GM10266 (cell line): ENCODE measurements at regions not wholly inside any gene's neighbourhood (a gene's known extent, or its start where the extent isn't known, plus 50 kb on each side); places are given as distances from the start of the nearest gene placed in this dataset.

ENCODE experiments used
- DNase-seq: peaks from one replicate; pipeline ENCODE4 v3.0.0; 2012; ENCODE audit errors: extremely low spot score
- TF ChIP-seq, protein P1 (sequence below): IDR thresholded peaks from 2 replicates; pipeline ENCODE4 v1.5.1; 2012; ENCODE audit warnings: mild to moderate bottlenecking, low read depth; ENCODE audit not compliant: control insufficient read depth, insufficient read depth; ENCODE audit errors: missing control alignments

DNA sequence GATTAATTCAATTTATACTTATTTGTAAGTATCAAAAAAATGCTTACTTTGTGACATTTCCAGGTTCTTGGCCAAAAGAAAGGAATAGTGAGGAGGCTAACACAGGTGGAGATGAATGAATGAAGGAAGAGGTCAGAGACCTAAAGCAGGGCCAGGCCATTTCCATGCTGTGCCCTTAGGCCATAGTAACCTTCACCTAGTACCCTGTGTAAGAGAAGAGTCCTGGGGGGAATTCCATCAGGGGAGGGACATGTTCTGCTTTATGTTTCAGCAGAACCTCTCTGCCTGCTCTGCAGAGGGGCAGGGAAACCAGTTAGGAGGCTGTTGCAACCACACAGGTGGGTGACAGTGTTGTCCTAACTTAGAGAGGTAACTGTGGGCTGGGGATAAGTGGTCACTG is 204.2 kb upstream of the CDH20 start:
- TF ChIP-seq, protein P1, sequence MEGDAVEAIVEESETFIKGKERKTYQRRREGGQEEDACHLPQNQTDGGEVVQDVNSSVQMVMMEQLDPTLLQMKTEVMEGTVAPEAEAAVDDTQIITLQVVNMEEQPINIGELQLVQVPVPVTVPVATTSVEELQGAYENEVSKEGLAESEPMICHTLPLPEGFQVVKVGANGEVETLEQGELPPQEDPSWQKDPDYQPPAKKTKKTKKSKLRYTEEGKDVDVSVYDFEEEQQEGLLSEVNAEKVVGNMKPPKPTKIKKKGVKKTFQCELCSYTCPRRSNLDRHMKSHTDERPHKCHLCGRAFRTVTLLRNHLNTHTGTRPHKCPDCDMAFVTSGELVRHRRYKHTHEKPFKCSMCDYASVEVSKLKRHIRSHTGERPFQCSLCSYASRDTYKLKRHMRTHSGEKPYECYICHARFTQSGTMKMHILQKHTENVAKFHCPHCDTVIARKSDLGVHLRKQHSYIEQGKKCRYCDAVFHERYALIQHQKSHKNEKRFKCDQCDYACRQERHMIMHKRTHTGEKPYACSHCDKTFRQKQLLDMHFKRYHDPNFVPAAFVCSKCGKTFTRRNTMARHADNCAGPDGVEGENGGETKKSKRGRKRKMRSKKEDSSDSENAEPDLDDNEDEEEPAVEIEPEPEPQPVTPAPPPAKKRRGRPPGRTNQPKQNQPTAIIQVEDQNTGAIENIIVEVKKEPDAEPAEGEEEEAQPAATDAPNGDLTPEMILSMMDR: no peak
- no peak for DNase-seq

DNA sequence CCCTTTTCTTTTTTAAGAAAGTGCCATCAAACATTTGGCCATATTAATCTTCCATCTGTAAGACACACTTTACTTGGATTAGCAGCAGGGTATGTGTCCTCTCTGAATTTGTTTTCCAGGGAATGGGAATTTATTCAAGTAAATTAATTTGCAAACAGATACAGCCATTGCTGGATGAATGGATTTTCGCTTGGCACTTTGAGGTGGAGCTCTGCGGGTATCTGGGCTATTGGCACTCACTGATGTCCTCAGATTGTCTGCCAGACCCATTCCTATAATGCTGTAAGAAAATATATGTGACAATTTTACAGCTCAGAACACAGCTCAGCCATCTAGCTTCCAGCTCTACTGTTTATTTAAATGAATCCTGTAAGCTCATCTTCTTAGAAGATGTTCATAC is 201.2 kb upstream of the CDH20 start:
- DNase-seq: no peak
- TF ChIP-seq, protein P1: no peak

DNA sequence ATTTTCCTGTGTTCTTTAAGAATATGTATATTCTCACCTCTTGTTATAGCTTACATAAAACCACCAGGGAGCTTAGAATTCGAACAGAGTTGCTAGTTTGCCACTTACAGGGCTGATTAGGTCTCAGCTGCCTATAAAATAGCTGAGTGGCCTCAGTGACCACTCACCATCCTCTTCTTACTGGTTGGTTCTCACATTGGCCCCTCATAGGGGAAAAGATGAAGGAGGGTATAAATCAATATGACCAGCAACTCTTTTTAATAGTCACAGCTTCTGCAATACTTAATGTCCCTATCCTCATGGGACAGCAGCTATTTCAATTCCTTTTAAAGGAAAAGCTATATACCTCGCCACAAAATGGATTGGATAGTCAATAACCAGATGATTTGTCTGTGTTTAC is 199.4 kb upstream of the CDH20 start:
- TF ChIP-seq, protein P1: no peak
- DNase-seq: no peak

DNA sequence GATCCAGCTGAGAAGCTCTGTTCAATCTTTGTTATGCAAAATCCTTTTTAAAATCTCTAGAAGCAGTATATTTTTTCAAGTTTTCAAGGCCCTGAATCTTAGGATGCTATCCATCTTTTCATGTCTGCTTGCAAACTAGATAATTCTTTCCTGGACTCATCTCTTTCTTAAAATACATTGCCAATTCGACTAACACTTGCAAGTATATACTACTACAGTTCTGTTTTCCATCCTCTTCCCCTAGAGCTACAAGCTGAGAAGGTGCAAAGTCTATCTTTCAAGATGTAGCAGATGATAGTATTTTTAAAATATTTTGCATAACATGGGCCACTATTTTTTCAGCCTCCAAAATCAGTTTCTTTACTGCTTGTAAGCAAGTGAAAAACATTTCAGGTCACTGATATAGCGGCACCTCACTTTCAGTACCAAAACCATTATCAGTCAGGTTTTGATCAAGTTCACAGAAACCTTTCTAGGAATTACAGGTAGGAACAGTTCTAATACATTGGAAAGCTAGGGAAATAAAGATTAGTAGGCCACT is 196.4 kb upstream of the CDH20 start:
- DNase-seq: no peak
- TF ChIP-seq, protein P1: no peak

DNA sequence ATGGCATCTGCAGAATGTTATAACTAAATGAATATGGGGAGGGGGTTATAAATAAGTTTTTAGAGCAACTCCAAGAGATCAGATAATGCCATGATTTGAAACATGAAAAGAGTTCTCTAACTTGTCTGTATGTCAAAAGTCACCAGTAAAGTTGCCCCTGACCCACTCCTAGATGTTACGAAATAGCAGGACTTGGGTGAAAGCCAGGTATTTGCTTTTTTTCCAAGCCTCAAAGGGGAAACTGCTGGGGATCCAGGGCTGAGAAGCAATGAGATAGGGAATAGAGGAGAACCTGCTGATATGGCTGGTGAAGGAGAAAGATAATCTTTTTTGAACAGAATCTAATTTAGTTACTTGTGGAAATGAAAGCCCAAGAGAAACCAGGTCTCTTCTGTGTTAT is 191.5 kb upstream of the CDH20 start:
- DNase-seq: no peak
- TF ChIP-seq, protein P1: no peak

DNA sequence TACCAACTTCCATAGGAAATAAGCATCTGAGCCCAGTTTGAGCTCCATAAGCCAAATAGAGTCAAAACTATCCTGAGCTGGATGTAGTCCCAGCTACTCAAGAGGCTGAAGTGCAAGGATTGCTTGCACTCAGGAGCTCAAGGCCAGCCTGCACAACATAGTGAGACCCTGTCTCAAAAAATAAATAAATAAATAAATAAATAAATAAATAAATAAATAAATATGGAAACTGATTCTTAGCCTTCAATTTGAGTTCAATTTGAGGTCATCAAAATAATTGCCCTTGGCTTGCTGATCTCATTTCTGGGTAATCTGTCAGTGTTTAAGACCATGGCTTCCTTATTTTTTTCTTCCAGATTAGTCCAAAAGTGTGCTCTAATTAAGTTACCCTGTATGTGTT is 184.9 kb upstream of the CDH20 start:
- TF ChIP-seq, protein P1: no peak
- DNase-seq: no peak

DNA sequence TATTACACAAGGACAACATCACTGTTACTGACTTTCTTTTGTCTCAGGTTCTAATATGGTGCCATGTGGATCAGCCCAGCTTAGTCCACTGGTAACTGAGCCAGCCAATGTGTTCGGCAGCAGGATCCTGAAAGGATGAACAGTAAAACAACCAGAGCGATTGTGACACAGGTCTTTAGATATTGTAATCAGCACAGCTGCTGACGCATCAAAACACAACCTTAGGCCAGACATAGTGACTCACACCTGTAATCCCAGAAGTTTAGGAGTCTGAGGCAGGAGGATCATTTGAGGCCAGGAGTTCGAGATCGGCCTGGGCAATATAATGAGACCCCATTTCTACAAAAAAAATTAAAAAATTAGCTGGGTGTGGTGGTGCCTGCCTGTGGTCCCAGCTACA is 183.4 kb upstream of the CDH20 start:
- DNase-seq: no peak
- TF ChIP-seq, protein P1: no peak
